ENCODE measurements at regions not wholly inside any gene's neighbourhood (a gene's known extent, or its start where the extent isn't known, plus 50 kb on each side); places are given as distances from the start of the nearest gene placed in this dataset.
"Not testable (repeated sequence)": the region's sequence is repeated elsewhere in the genome, so short reads cannot be mapped to it uniquely, and the experiment has no call there.

DNA sequence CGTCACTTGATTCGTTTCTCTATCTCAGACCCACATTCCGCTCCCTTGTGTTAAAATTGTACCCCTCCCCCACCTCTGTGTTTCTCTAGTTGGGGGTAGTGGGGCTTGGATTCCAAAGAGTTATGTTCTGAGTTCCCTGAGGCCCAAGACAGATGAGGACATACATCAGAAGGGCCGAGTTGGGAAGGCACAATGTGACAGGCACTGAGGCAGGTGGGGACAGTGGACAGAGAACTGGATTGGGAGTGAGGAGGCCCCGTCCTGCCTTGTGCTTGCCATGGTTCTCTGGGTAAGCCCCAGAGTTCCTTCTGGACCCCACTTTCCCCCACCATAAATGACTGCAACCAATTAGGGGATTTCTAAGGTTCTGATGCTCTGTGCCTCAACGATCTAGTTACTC is 80.5 kb upstream of the ETV3 start:
- TF ChIP-seq, protein P1, sequence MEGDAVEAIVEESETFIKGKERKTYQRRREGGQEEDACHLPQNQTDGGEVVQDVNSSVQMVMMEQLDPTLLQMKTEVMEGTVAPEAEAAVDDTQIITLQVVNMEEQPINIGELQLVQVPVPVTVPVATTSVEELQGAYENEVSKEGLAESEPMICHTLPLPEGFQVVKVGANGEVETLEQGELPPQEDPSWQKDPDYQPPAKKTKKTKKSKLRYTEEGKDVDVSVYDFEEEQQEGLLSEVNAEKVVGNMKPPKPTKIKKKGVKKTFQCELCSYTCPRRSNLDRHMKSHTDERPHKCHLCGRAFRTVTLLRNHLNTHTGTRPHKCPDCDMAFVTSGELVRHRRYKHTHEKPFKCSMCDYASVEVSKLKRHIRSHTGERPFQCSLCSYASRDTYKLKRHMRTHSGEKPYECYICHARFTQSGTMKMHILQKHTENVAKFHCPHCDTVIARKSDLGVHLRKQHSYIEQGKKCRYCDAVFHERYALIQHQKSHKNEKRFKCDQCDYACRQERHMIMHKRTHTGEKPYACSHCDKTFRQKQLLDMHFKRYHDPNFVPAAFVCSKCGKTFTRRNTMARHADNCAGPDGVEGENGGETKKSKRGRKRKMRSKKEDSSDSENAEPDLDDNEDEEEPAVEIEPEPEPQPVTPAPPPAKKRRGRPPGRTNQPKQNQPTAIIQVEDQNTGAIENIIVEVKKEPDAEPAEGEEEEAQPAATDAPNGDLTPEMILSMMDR (IDR thresholded peaks at IDR 0.05; ENCODE audit: low read depth, low read length): no peak
- DNase-seq (ENCODE audit: extremely low read depth, low read depth): no peak

DNA sequence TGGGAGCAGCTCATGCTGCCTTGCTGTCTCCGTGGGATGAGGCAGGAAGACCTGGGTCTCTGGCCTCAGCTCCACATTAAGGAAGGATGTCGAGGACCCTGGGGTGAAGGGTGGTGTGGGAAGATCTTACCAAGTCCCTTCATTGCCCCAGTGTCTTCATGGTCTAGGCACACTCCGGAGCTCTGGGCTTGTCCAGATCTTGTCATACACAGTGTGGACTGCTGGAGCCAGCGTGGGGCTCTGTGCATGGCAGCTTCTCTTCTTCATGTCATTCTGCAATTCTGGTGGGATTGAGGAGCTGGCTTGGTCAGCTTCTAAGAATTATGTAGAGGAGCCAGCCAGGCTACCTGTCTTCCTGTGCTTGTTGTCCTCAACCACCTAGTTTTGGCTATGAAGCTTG is 79.3 kb upstream of the ETV3 start:
- TF ChIP-seq, protein P1 (IDR thresholded peaks at IDR 0.05; ENCODE audit: low read depth, low read length): no peak

DNA sequence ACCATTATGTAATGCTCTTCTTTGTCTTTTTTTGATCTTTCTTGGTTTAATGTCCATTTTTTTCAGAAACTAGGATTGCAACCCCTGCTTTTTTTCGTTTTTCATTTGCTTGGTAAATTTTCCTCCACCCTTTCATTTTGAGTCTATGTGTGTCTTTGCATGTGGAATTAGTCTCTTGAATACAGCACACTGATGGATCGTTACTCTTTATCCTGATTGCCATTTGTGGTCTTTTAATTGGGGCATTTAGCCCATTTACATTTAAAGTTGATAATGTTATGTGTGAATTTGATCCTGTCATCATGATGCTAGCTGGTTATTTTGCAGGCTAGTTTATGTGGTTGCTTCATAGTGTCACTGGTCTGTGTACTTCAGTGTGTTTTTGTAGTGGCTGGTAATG is 75.6 kb upstream of the ETV3 start:
- TF ChIP-seq, protein P1 (IDR thresholded peaks at IDR 0.05; ENCODE audit: low read depth, low read length): no peak
- DNase-seq (ENCODE audit: extremely low read depth, low read depth): no peak

More for the DNA sequence above, 79.3 kb upstream of the ETV3 start:
- no peak for DNase-seq (ENCODE audit: extremely low read depth, low read depth)

DNA sequence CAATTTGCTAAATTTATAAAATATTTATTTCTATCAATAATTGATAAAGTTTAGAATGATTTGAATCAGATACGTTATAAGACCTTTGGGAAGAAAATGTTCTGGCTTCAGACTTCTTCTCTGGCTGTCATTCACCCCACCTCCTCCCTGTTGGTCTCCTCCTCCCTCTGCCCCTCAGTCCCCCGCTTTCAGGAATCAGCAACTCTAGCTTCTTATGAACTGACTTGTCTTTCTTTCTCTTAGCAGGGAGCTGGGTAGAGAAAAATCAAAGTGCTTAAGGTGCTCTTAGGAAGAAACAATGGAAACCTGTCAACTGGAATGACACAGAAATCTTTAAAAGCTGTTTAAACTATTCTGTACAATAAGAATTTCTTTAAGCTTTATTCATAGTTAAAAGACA is 71.3 kb upstream of the ETV3 start:
- DNase-seq (ENCODE audit: extremely low read depth, low read depth): no peak
- TF ChIP-seq, protein P1 (IDR thresholded peaks at IDR 0.05; ENCODE audit: low read depth, low read length): no peak

DNA sequence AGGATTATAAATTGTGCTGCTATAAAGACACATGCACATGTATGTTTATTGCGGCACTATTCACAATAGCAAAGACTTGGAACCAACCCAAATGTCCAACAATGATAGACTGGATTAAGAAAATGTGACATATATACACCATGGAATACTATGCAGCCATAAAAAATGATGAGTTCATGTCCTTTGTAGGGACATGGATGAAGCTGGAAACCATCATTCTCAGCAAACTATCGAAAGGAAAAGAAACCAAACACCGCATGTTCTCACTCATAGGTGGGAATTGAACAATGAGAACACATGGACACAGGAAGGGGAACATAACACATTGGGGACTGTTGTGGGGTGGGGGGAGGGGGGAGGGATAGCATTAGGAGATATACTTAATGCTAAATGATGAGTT is 67.8 kb upstream of the ETV3 start:
- DNase-seq (ENCODE audit: extremely low read depth, low read depth): not testable (repeated sequence)

DNA sequence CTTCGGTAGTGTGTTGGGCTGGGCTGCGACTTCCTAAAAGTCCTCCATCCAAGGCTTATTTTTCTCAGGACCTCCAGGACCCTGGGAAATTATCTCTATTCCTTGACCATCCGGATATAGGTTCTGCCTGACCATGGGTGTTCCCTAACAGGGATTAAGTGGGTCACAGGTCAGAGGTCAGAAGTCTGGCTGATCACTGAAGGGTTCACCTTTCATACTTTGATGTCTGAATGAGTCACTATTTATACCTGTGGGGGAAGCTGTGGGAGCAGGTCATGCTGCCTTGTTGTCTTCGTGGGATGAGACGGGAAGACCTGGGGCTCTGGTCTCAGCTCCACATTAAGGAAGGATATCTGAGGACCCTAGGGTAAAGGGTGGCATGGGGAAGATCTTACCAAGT is 65.0 kb upstream of the ETV3 start:
- TF ChIP-seq, protein P1 (IDR thresholded peaks at IDR 0.05; ENCODE audit: low read depth, low read length): no peak
- DNase-seq (ENCODE audit: extremely low read depth, low read depth): no peak

DNA sequence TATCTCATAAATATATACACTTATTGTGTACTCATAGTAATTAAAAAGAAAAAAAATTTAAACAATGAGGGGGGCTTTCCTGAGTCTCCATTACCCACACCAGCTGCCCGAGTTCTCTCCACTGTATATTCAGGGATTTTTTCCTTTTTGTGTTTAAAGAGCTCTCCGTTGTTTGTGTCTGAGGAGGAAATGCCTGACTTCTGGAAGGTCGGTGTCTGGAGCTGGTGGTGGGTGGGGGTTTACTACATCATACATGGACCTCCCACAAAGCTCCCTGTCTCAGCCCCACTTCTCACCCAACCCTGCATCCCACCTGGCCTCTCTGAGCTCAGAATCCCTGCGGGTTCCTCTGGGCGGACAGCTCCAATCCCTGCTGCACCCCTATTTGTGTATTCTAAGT is 64.1 kb upstream of the ETV3 start:
- TF ChIP-seq, protein P1 (IDR thresholded peaks at IDR 0.05; ENCODE audit: low read depth, low read length): no peak
- DNase-seq (ENCODE audit: extremely low read depth, low read depth): no peak

DNA sequence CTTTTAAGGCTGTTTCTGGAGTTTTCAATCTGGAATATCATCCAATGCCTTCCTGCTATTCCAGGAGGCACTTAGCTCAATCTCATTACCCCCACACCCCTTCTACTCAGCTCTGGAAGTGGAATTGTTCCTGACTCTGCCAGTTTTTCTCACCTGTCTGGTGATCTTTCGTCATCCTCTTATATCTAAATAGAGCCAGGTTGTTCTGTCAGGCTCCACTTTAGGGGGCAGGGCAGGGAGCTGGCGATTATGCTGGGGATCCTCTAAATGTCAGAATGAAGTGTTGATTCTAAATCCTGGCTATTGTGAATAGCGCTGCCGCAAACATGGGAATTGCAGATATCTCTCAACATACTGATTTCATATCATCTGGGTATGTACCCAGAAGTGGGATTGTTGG is 63.6 kb upstream of the ETV3 start:
- no peak for DNase-seq (ENCODE audit: extremely low read depth, low read depth)
- TF ChIP-seq, protein P1 (IDR thresholded peaks at IDR 0.05; ENCODE audit: low read depth, low read length): no peak
